Neural progenitor cell (in vitro differentiated cells): ENCODE measurements at regions not wholly inside any gene's neighbourhood (a gene's known extent, or its start where the extent isn't known, plus 50 kb on each side); places are given as distances from the start of the nearest gene placed in this dataset.

Experiments
- DNase-seq: peaks from one replicate; pipeline ENCODE4 v3.0.0-alpha.2; 2016; ENCODE audit warnings: low spot score
- H2AFZ ChIP-seq: fragments of 200-600 bp; sonication (generic); replicated peaks from 2 replicates; pipeline ENCODE4 v1.6.1; 2016; ENCODE audit warnings: antibody characterized with exemption
- H3F3A ChIP-seq: fragments of 200-600 bp; sonication (generic); 2 replicates; pipeline ENCODE4 v1.6.1; 2016; ENCODE audit warnings: antibody characterized with exemption, low read depth
- H3K27ac ChIP-seq: fragments of 200-600 bp; sonication (generic); 2 replicates; pipeline ENCODE4 v1.5.1; 2016; ENCODE audit warnings: mild to moderate bottlenecking
- H3K27me3 ChIP-seq: fragments of 200-600 bp; sonication (generic); 2 replicates; pipeline ENCODE4 v1.6.1; 2016; ENCODE audit warnings: mild to moderate bottlenecking, moderate library complexity
- H3K36me3 ChIP-seq: fragments of 200-600 bp; sonication (generic); 2 replicates; pipeline ENCODE4 v1.5.1; 2016
- H3K4me1 ChIP-seq: fragments of 200-600 bp; sonication (generic); 2 replicates; pipeline ENCODE4 v1.6.1; 2016; ENCODE audit warnings: mixed run types
- H3K4me2 ChIP-seq: fragments of 200-600 bp; sonication (generic); 2 replicates; pipeline ENCODE4 v1.6.1; 2016
- H3K4me3 ChIP-seq: fragments of 200-600 bp; sonication (generic); 2 replicates; pipeline ENCODE4 v1.5.1; 2016
- H3K79me2 ChIP-seq: fragments of 200-600 bp; sonication (generic); 2 replicates; pipeline ENCODE4 v1.6.1; 2016; ENCODE audit warnings: low read depth
- H3K9ac ChIP-seq: fragments of 200-600 bp; sonication (generic); 2 replicates; pipeline ENCODE4 v1.6.1; 2016
- H3K9me3 ChIP-seq: fragments of 200-600 bp; sonication (generic); 2 replicates; pipeline ENCODE4 v1.5.1; 2016; ENCODE audit warnings: low read depth
- H4K20me1 ChIP-seq: fragments of 200-600 bp; sonication (generic); 2 replicates; pipeline ENCODE4 v1.6.1; 2016; ENCODE audit warnings: low read depth
- H3K27ac Mint-ChIP-seq: 3 replicates; pipeline ENCODE4 v1.8.0; 2021; ENCODE audit warnings: mixed read lengths
- H3K27me3 Mint-ChIP-seq: 2 replicates; pipeline ENCODE4 v1.8.0; 2022; ENCODE audit warnings: low read depth, mild to moderate bottlenecking, inconsistent platforms, moderate library complexity, mixed read lengths; ENCODE audit not compliant: insufficient read depth
- H3K36me3 Mint-ChIP-seq: 3 replicates; pipeline ENCODE4 v1.8.0; 2021; ENCODE audit warnings: mixed read lengths
- H3K4me1 Mint-ChIP-seq: 3 replicates; pipeline ENCODE4 v1.8.0; 2021; ENCODE audit warnings: mixed read lengths
- H3K4me3 Mint-ChIP-seq: 3 replicates; pipeline ENCODE4 v1.8.0; 2021; ENCODE audit warnings: mild to moderate bottlenecking, moderate library complexity, mixed read lengths
- H3K9me3 Mint-ChIP-seq: 3 replicates; pipeline ENCODE4 v1.8.0; 2020; ENCODE audit warnings: mixed read lengths
- CTCF ChIP-seq: fragments of 200-600 bp; sonication (generic); IDR thresholded peaks from 2 replicates; pipeline ENCODE4 v1.5.1; 2017; ENCODE audit warnings: antibody characterized with exemption, mild to moderate bottlenecking
- EZH2 ChIP-seq: fragments of 200-600 bp; sonication (generic); IDR thresholded peaks from 2 replicates; pipeline ENCODE4 v1.6.1; 2017; ENCODE audit warnings: antibody characterized with exemption, mild to moderate bottlenecking, moderate library complexity
- EZH2phosphoT487 ChIP-seq: fragments of 200-600 bp; sonication (generic); IDR thresholded peaks from 2 replicates; pipeline ENCODE4 v1.6.1; 2017; ENCODE audit warnings: antibody characterized with exemption

DNA sequence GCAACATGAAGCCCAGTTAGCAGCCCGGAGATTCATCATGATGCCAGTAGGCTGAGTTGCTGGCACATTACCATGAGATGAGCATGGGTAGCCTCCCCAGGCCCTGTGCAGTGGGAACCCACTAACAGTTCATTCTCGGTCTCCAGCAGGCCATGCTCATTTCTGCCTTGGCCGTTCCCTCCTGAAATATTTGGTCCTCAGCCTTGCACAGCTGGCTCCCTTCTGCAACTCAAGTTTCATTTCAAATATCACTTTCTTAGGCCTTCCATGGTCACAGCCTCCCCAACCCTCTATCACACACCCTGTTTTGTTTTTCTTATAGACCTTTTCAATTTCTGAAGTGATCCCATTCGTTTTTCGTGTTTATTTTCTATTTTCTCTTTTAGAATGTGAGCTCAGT lies 125.4 kb upstream of the VLDLR start:
- Mint-ChIP-seq H3K4me1 (peaks cover 3% of the 10 kb centered on the region), H3K9me3 (no peaks in the 10 kb centered on the region), H3K27me3 (no peaks in the 10 kb centered on the region), H3K27ac (no peak overlapping the region), H3K36me3 (no peaks in the 10 kb centered on the region), H3K4me3 (no peak overlapping the region)
- no peaks in the 10 kb centered on the region for H3K79me2 ChIP-seq
- H3K9ac ChIP-seq, result no peak overlapping the region
- no peaks in the 10 kb centered on the region for H3K27me3 ChIP-seq
- no peaks in the 10 kb centered on the region for H3F3A ChIP-seq
- H3K4me2 ChIP-seq, result no peak overlapping the region
- TF ChIP-seq EZH2, result no peak
- H3K4me3 ChIP-seq, result no peak overlapping the region
- H3K27ac ChIP-seq, result no peak overlapping the region
- no peaks in the 10 kb centered on the region for H3K4me1 ChIP-seq
- no peak for DNase-seq
- H4K20me1 ChIP-seq, result no peaks in the 10 kb centered on the region
- no peaks in the 10 kb centered on the region for H3K9me3 ChIP-seq
- no peak overlapping the region for H2AFZ ChIP-seq
- H3K36me3 ChIP-seq, result no peaks in the 10 kb centered on the region

GRCh38 chr9:2496934-2497333 lies 124.7 kb upstream of the VLDLR start:
- Histone ChIP-seq H3K9ac (no peak overlapping the region), H3K27ac (no peak overlapping the region), H3K4me1 (no peaks in the 10 kb centered on the region), H3K27me3 (no peaks in the 10 kb centered on the region), H3K79me2 (no peaks in the 10 kb centered on the region), H4K20me1 (no peaks in the 10 kb centered on the region), H3K36me3 (no peaks in the 10 kb centered on the region), H2AFZ (no peak overlapping the region), H3F3A (no peaks in the 10 kb centered on the region), H3K4me3 (no peak overlapping the region), H3K4me2 (no peak overlapping the region), H3K9me3 (no peaks in the 10 kb centered on the region)
- Mint-ChIP-seq H3K9me3 (no peaks in the 10 kb centered on the region), H3K4me3 (no peak overlapping the region), H3K4me1 (peaks cover 3% of the 10 kb centered on the region), H3K36me3 (no peaks in the 10 kb centered on the region), H3K27ac (no peak overlapping the region), H3K27me3 (no peaks in the 10 kb centered on the region)
- no peak for DNase-seq
- TF ChIP-seq EZH2 (no peak), CTCF (no peak), EZH2phosphoT487 (no peak)

DNA sequence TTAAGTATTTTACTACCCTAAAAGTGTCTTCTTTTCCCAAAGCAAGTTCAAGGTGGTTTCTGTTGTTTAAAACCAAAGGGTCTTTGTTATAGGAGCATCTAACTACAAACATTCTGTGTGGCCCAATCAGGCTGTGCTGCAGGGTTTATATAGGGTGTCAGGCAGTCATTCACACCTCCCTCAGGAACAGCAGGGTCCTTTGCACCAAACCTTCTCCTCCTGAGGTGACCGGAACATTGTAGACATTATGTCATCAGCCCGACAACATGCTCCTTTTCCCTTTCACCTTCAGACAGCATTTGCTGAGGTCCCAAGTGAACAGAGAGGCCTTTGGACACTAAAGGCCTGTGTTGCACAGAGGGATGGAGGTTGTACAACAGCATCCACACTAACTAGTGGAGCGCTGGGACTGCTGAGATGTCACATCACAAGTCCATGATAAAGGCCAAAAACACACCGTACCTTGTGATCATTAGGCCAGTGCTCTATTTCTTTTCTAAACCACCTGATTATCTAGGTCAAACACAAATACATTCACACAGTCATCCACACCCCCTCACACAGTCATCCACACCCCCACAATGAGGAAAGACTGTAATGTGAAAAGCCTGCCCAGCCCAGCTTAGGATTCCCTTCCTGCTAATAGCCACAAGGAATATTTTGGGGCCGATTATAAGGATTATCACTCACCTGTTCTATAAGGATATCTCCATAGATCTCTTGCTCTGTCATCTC lies 123.8 kb upstream of the VLDLR start:
- no peak overlapping the region for H3K27ac ChIP-seq
- no peak overlapping the region for H3K4me2 ChIP-seq
- no peaks in the 10 kb centered on the region for H3F3A ChIP-seq
- H4K20me1 ChIP-seq, result no peaks in the 10 kb centered on the region
- Mint-ChIP-seq H3K9me3 (no peaks in the 10 kb centered on the region), H3K27me3 (no peaks in the 10 kb centered on the region), H3K36me3 (no peaks in the 10 kb centered on the region), H3K27ac (no peak overlapping the region), H3K4me3 (no peak overlapping the region), H3K4me1 (peaks cover 3% of the 10 kb centered on the region)
- H3K9ac ChIP-seq, result no peak overlapping the region
- no peaks in the 10 kb centered on the region for H3K79me2 ChIP-seq
- H3K27me3 ChIP-seq, result no peaks in the 10 kb centered on the region
- H3K9me3 ChIP-seq, result no peaks in the 10 kb centered on the region
- TF ChIP-seq EZH2phosphoT487 (no peak), CTCF (no peak), EZH2 (no peak)
- no peak overlapping the region for H3K4me3 ChIP-seq
- no peaks in the 10 kb centered on the region for H3K36me3 ChIP-seq
- no peaks in the 10 kb centered on the region for H3K4me1 ChIP-seq
- DNase-seq, result no peak
- no peak overlapping the region for H2AFZ ChIP-seq

GRCh38 chr9:2502210-2502609 lies 119.4 kb upstream of the VLDLR start:
- no peak overlapping the region for H3K4me3 ChIP-seq
- H2AFZ ChIP-seq, result no peak overlapping the region
- no peaks in the 10 kb centered on the region for H3K9me3 Mint-ChIP-seq
- no peaks in the 10 kb centered on the region for H4K20me1 ChIP-seq
- H3K27me3 Mint-ChIP-seq, result no peaks in the 10 kb centered on the region
- H3K9ac ChIP-seq, result no peak overlapping the region
- H3K27me3 ChIP-seq, result no peaks in the 10 kb centered on the region
- DNase-seq, result no peak
- H3K36me3 Mint-ChIP-seq, result no peaks in the 10 kb centered on the region
- TF ChIP-seq CTCF (no peak), EZH2 (no peak), EZH2phosphoT487 (no peak)
- H3K27ac Mint-ChIP-seq, result no peak overlapping the region
- H3K4me1 ChIP-seq, result no peaks in the 10 kb centered on the region
- no peak overlapping the region for H3K27ac ChIP-seq
- no peak overlapping the region for H3K4me3 Mint-ChIP-seq
- no peaks in the 10 kb centered on the region for H3K36me3 ChIP-seq
- H3K4me2 ChIP-seq, result no peak overlapping the region
- H3K9me3 ChIP-seq, result no peaks in the 10 kb centered on the region
- H3K79me2 ChIP-seq, result no peaks in the 10 kb centered on the region
- H3F3A ChIP-seq, result no peaks in the 10 kb centered on the region
- no peaks in the 10 kb centered on the region for H3K4me1 Mint-ChIP-seq
